CD4-positive, CD25-positive, alpha-beta regulatory T cell (primary cell): ENCODE measurements at regions not wholly inside any gene's neighbourhood (a gene's known extent, or its start where the extent isn't known, plus 50 kb on each side); places are given as distances from the start of the nearest gene placed in this dataset.
A peak's percentile ranks its signal among the peaks of the same experiment; 100 is the strongest.

Source experiments
- ATAC-seq, 2 donors: fragments of 150-1000 bp; cut with Tn5 transposase; one replicate each; pipeline ENCODE4 v1.10.0; 2021; ENCODE audit warnings: low read depth in 2 of 2, moderate number of reproducible peaks in 2 of 2, moderate library complexity in 1 of 2
- DNase-seq, 3 donors: peaks; one replicate each; pipeline versions ENCODE4 v3.0.0 to v3.0.0-alpha.2; 2012 to 2022; ENCODE audit warnings: mixed read lengths in 1 of 3
- H3K27ac ChIP-seq: one replicate; pipeline ENCODE4 v1.7.0; 2013; ENCODE audit warnings: mild to moderate bottlenecking, low read length; ENCODE audit not compliant: insufficient read depth, poor library complexity, severe bottlenecking
- H3K27me3 ChIP-seq: one replicate; pipeline ENCODE4 v1.7.0; 2013; ENCODE audit warnings: low read length; ENCODE audit not compliant: control insufficient read depth, insufficient read depth
- H3K36me3 ChIP-seq: one replicate; pipeline ENCODE4 v1.7.0; 2013; ENCODE audit warnings: mild to moderate bottlenecking, low read length, moderate library complexity; ENCODE audit not compliant: control insufficient read depth, insufficient read depth
- H3K4me1 ChIP-seq: 2 replicates; pipeline ENCODE4 v1.7.0; 2013; ENCODE audit warnings: mild to moderate bottlenecking, low read length; ENCODE audit not compliant: insufficient read depth, control insufficient read depth, poor library complexity, severe bottlenecking
- H3K4me3 ChIP-seq: one replicate; pipeline ENCODE4 v1.7.0; 2013; ENCODE audit warnings: low read depth, mild to moderate bottlenecking, low read length, moderate library complexity
- H3K9me3 ChIP-seq, 2 experiments: 1 replicate in 1 of 2; 2 replicates in 1 of 2; pipeline ENCODE4 v1.7.0; 2013; ENCODE audit warnings: low read length in 2 of 2, mild to moderate bottlenecking in 1 of 2, moderate library complexity in 1 of 2; ENCODE audit not compliant: control insufficient read depth in 2 of 2
- H3K27ac Mint-ChIP-seq, 3 donors: one replicate each; pipeline ENCODE4 v1.8.0; 2020 to 2022; ENCODE audit warnings: mild to moderate bottlenecking in 3 of 3, mixed read lengths in 3 of 3, moderate library complexity in 2 of 3
- H3K27me3 Mint-ChIP-seq: one replicate; pipeline ENCODE4 v1.8.0; 2022; ENCODE audit warnings: mild to moderate bottlenecking, mixed read lengths
- H3K36me3 Mint-ChIP-seq: one replicate; pipeline ENCODE4 v1.8.0; 2020; ENCODE audit warnings: mixed read lengths
- H3K4me1 Mint-ChIP-seq, 4 donors: one replicate each; pipeline ENCODE4 v1.8.0; 2020 to 2022; ENCODE audit warnings: mixed read lengths in 4 of 4, mild to moderate bottlenecking in 1 of 4
- H3K4me3 Mint-ChIP-seq, 4 donors: one replicate each; pipeline ENCODE4 v1.8.0; 2020 to 2022; ENCODE audit warnings: mild to moderate bottlenecking in 4 of 4, mixed read lengths in 4 of 4, moderate library complexity in 3 of 4
- H3K9me3 Mint-ChIP-seq, 7 donors: one replicate each; pipeline ENCODE4 v1.8.0; 2020 to 2022; ENCODE audit warnings: mixed read lengths in 7 of 7, mild to moderate bottlenecking in 3 of 7, moderate library complexity in 2 of 7

- no peak for DNase-seq
- H3K4me1 ChIP-seq: no peaks in the 10 kb centered on the region
- no peak for ATAC-seq
- peaks cover 6% of the 10 kb centered on the region for H3K27me3 ChIP-seq
- Mint-ChIP-seq H3K9me3 (peaks cover 0 to 2% (median 0%) of the 10 kb centered on the region in 7 donors), H3K4me3 (no peak overlapping the region), H3K27me3 (peaks cover 36% of the 10 kb centered on the region), H3K27ac (no peak overlapping the region), H3K4me1 (no peaks in the 10 kb centered on the region), H3K36me3 (no peaks in the 10 kb centered on the region)
- H3K9me3 ChIP-seq: no peaks in the 10 kb centered on the region
- no peak overlapping the region for H3K27ac ChIP-seq
- H3K36me3 ChIP-seq: no peaks in the 10 kb centered on the region
- H3K4me3 ChIP-seq: no peak overlapping the region
Observed at GRCh38 chr5:148725675-148726074, 71.3 kb upstream of the HTR4 start.

GRCh38 chr5:148729182-148729581 is 74.9 kb upstream of the HTR4 start:
- no peaks in the 10 kb centered on the region for H3K27me3 ChIP-seq
- no peak overlapping the region for H3K27ac ChIP-seq
- H3K4me3 Mint-ChIP-seq: no peak overlapping the region
- H3K36me3 ChIP-seq: no peaks in the 10 kb centered on the region
- no peak overlapping the region for H3K4me3 ChIP-seq
- ATAC-seq: no peak
- H3K36me3 Mint-ChIP-seq: no peaks in the 10 kb centered on the region
- peaks cover 0 to 7% (median 2%) of the 10 kb centered on the region in 4 donors for H3K4me1 Mint-ChIP-seq
- peaks cover 35% of the 10 kb centered on the region for H3K27me3 Mint-ChIP-seq
- H3K9me3 Mint-ChIP-seq: no peaks in the 10 kb centered on the region
- no peak overlapping the region for H3K27ac Mint-ChIP-seq
- no peaks in the 10 kb centered on the region for H3K9me3 ChIP-seq
- H3K4me1 ChIP-seq: no peaks in the 10 kb centered on the region
- no peak for DNase-seq

GRCh38 chr5:148730270-148730669 is 75.9 kb upstream of the HTR4 start:
- Histone ChIP-seq H3K36me3 (no peaks in the 10 kb centered on the region), H3K27ac (no peak overlapping the region), H3K4me1 (no peaks in the 10 kb centered on the region), H3K4me3 (no peak overlapping the region), H3K9me3 (no peaks in the 10 kb centered on the region), H3K27me3 (no peaks in the 10 kb centered on the region)
- peaks cover 27% of the 10 kb centered on the region for H3K27me3 Mint-ChIP-seq
- H3K4me1 Mint-ChIP-seq: peaks cover 0 to 7% (median 2%) of the 10 kb centered on the region in 4 donors
- H3K4me3 Mint-ChIP-seq: no peak overlapping the region
- ATAC-seq: no peak
- H3K9me3 Mint-ChIP-seq: no peaks in the 10 kb centered on the region
- H3K27ac Mint-ChIP-seq: no peak overlapping the region
- no peaks in the 10 kb centered on the region for H3K36me3 Mint-ChIP-seq
- no peak for DNase-seq

GRCh38 chr5:148730942-148731898 is 76.9 kb upstream of the HTR4 start:
- peak overlapping the region in 1 of 3 donors; percentile 39 for H3K27ac Mint-ChIP-seq
- H3K9me3 Mint-ChIP-seq: no peaks in the 10 kb centered on the region

GRCh38 chr5:148732692-148733091 is 78.4 kb upstream of the HTR4 start:
- Histone ChIP-seq H3K4me3 (no peak overlapping the region), H3K27ac (no peak overlapping the region), H3K27me3 (no peaks in the 10 kb centered on the region), H3K4me1 (no peaks in the 10 kb centered on the region), H3K9me3 (no peaks in the 10 kb centered on the region), H3K36me3 (no peaks in the 10 kb centered on the region)
- DNase-seq (no peak), ATAC-seq (no peak)
- Mint-ChIP-seq H3K4me1 (peaks cover 0 to 7% (median 2%) of the 10 kb centered on the region in 4 donors), H3K27ac (no peak overlapping the region), H3K27me3 (peaks cover 35% of the 10 kb centered on the region), H3K4me3 (no peak overlapping the region), H3K36me3 (no peaks in the 10 kb centered on the region), H3K9me3 (no peaks in the 10 kb centered on the region)

More at GRCh38 chr5:148730942-148731898, 76.9 kb upstream of the HTR4 start:
- ATAC-seq (peak; percentile 90 to 93), DNase-seq (peak; percentile 39 to 85 (median 66))
- no peaks in the 10 kb centered on the region for H3K36me3 Mint-ChIP-seq
- peak overlapping the region in 3 of 4 donors; percentile 69 to 76 (median 75) for H3K4me3 Mint-ChIP-seq
- Histone ChIP-seq H3K36me3 (no peaks in the 10 kb centered on the region), H3K4me3 (peak overlapping the region; percentile 47), H3K27ac (no peak overlapping the region), H3K27me3 (no peaks in the 10 kb centered on the region), H3K9me3 (no peaks in the 10 kb centered on the region), H3K4me1 (no peaks in the 10 kb centered on the region)
- H3K4me1 Mint-ChIP-seq: peaks cover 0 to 7% (median 2%) of the 10 kb centered on the region in 4 donors
- H3K27me3 Mint-ChIP-seq: peaks cover 31% of the 10 kb centered on the region

GRCh38 chr5:148733601-148734438 is 79.5 kb upstream of the HTR4 start:
- H3K27me3 Mint-ChIP-seq: peaks cover 45% of the 10 kb centered on the region
- Histone ChIP-seq H3K27me3 (no peaks in the 10 kb centered on the region), H3K27ac (no peak overlapping the region), H3K9me3 (no peaks in the 10 kb centered on the region), H3K4me3 (no peak overlapping the region), H3K4me1 (no peaks in the 10 kb centered on the region), H3K36me3 (no peaks in the 10 kb centered on the region)
- H3K36me3 Mint-ChIP-seq: no peaks in the 10 kb centered on the region
- peaks cover 0 to 7% (median 2%) of the 10 kb centered on the region in 4 donors for H3K4me1 Mint-ChIP-seq
- H3K4me3 Mint-ChIP-seq: no peak overlapping the region
- DNase-seq (peak; percentile 39 to 77 (median 52)), ATAC-seq (peak in 1 of 2 donors; percentile 37)
- no peaks in the 10 kb centered on the region for H3K9me3 Mint-ChIP-seq
- H3K27ac Mint-ChIP-seq: no peak overlapping the region

- Mint-ChIP-seq H3K4me3 (no peak overlapping the region), H3K4me1 (peaks cover 0 to 7% (median 2%) of the 10 kb centered on the region in 4 donors), H3K27ac (no peak overlapping the region), H3K36me3 (no peaks in the 10 kb centered on the region), H3K27me3 (peaks cover 47% of the 10 kb centered on the region), H3K9me3 (no peaks in the 10 kb centered on the region)
- Histone ChIP-seq H3K27ac (no peak overlapping the region), H3K4me1 (no peaks in the 10 kb centered on the region), H3K27me3 (no peaks in the 10 kb centered on the region), H3K36me3 (no peaks in the 10 kb centered on the region), H3K4me3 (no peak overlapping the region), H3K9me3 (no peaks in the 10 kb centered on the region)
- ATAC-seq (no peak), DNase-seq (no peak)
Observed at GRCh38 chr5:148734518-148734917, 80.2 kb upstream of the HTR4 start.
